ENCODE measurements at regions not wholly inside any gene's neighbourhood (a gene's known extent, or its start where the extent isn't known, plus 50 kb on each side); places are given as distances from the start of the nearest gene placed in this dataset.
"Not testable (repeated sequence)": the region's sequence is repeated elsewhere in the genome, so short reads cannot be mapped to it uniquely, and the experiment has no call there.

DNA sequence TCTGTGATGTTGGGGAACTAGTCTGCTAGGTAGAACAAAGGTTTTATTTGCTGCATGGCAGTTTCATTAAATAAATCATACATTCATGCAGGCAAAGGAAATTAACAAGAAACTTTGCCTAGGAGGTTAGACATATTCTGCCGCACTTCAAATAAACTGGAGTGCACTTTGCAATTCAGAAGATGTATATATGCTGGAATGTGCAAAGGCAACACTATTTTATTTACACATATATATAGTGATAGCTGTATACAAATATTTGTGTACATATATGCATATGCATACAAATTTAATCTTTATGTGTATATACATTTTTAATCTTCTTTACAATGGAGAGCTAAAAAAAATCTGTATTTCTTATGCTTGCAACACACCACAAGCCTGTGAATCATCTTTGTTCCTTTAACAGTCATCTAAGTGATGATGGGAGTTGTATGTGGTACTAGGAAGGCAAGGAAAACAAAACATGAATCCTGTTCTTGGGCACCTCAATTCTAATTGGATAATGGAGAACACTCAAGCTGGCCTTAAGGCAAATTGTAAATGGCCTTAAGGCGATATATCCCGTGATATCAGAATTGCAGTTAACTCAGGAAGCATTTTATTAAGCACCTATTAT, 605.8 kb upstream of the CAMK1G start:
- no peak for DNase-seq

DNA sequence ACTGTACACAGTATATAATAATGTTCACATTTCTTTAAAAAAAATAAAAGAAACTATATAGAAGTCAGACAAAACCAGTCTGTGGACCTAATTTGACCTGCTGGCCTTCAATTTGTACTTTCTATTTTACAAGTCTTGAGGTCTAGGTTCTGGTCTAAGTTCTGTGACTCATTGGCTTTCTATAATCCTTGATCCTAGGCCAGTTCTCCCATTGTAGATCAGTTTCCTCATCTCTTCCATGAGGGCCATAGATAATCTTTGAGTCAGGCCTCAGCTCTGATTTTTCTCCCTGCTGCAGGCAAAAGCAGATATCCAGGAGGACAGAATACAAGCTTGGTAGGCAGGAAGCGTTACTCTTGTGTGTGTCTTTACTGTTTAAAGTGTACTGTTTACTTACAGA, 603.7 kb upstream of the CAMK1G start:
- DNase-seq, result no peak

DNA sequence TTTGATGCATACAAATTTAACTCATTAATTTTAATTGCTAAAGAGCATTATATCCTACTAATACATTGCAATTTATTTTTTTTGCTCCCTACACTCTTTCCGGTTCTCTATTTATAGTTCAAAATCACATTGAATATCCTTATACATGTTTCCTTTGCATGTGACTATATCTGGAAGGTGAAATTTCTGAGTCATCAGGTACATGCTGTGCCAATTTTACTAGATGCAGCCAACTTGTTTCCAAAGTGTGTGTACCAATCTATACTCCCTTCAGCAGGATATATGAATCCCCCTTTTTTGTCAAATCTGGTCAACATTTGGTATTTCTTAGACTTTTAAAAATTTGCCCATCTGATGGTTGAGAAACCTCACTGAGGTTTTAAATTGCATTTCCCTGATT, 602.9 kb upstream of the CAMK1G start:
- DNase-seq, result no peak

- no peak for DNase-seq
Measured at GRCh38 chr1:208985231-208985630, 598.3 kb upstream of the CAMK1G start.

DNA sequence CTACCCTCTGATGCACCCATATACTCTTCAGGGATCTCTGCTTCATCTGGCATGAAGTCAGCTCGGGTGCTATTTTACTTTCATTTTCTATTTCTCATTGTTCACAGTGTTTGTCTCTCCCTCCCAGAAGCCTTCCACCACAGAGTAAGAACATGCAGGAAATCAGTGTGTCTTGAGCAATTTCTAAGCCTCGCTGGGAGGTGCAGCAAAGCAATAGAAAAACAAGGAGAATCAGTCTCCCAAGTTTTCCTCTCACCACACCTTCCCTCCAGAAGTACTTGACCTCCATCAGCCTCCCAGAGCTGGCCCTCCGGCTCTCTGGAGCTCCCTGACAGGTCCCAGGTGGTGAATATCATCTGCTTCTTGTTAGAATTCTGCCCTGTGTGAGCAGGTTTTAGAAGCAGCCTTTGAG, 594.7 kb upstream of the CAMK1G start:
- DNase-seq, result no peak

GRCh38 chr1:208990456-208990855, 593.1 kb upstream of the CAMK1G start:
- no peak for DNase-seq

GRCh38 chr1:208997053-208997452, 586.5 kb upstream of the CAMK1G start:
- DNase-seq, result not testable (repeated sequence)

- no peak for DNase-seq
Measured at GRCh38 chr1:208997726-208998312, 585.7 kb upstream of the CAMK1G start.

- DNase-seq, result no peak
Measured at GRCh38 chr1:209008586-209008985, 574.9 kb upstream of the CAMK1G start.

DNA sequence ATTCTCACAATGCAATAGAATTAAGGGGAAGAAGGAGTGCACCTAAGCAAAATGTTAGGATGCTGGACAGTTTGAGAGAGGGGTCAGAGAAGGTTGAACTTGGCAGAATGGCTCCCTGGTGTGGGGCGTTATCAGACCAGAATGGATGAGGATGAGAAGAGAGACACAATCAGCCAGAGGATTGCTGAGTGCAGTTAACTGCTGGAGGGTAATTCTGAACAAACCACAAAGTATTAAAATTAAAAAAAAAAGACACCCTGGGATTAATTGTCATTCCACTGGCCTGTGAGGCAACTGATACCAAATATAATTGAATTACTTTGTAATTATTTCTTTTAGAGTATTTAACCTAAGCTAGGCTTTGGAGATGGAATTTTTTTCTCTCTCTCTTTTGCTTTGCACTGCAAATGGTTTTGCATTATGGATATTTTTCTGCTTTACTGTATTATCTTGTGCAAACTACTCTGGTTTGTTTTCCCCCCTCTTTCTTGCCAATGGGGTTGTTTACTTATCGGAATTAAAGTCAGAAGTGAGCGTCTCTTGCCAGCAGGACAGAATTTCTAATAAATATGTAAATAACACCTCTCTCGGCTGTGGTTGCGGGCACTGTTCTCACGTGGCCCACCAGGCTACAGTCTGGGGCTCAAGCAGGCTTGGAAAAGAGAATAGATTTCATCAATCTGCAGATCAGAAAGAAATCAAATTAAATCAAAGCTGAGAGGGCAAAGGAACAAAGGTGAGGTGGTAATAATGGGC, 572.9 kb upstream of the CAMK1G start:
- DNase-seq, result no peak

DNA sequence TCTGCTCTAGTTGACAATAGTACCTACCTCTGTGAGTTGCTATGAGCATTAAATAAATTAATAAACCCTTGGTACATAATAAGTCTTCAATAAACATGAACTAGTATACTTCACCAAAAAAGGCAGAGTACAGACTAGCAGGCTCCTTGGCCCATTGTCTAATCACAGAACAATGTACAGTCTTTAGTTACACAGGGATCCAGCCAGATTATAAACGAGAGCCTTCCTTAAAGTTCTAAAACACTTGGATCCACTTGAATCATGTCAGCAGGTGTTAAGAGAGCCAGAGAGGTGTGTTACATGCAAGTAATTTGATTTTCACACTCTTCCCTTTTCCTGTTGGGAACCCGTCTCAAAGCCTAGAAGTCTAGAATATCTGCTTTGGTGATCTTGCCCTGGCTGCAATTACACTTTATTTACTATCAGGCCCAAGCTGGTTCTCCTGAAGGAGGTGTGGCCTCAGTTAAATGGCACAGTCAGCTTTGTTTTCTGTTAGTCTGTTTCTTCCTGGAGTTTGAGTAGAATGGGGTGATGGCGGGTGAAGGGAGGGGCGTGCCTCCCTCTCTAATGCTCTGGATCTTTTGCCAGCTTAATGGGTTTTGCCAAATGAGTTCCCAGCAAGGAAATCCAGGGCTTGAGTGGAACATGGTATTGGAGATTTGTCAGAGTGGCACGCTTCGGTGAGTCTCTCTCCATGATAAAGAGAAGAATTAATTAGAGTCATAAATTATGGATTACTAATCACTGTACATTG, 570.9 kb upstream of the CAMK1G start:
- no peak for DNase-seq

- no peak for DNase-seq
Measured at GRCh38 chr1:209015092-209015491, 568.4 kb upstream of the CAMK1G start.

DNA sequence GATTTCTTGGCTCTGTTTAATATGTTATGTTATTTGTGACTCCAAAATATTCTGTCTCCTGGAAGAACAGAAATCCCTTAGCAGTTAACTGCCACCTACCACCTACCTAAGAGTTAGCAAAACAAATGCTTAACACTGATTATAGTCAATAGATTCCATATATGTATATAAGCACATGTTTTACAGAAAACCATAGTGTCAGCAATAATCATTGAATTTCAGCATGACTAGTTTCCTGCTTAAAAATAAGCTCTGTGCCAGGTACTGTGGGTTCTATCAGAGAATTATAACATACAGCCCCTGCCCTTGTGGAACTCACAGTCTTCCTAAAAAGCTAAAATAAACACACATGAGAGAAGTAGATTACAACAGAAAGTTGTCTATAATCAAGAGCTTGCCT, 561.9 kb upstream of the CAMK1G start:
- DNase-seq, result no peak

DNA sequence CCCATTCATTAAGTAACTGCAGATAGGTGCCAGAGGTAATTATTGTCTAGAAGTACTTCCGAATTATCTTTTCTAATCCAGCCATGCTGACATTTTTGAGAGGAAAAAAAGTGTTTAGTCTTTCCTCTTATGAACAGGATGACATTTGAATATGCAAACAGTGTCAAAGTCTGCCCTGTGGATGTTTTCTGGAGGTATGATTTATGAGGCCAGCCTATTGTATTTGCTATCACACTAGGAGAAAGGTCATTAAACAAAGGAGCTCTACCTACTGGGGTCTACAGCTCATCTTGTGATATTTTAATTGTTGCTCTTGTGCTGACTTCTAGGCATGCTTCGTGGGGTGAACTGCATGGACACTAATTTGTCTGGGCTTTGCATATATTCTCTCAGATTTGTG, 559.7 kb upstream of the CAMK1G start:
- DNase-seq, result no peak

GRCh38 chr1:209029737-209030136, 553.8 kb upstream of the CAMK1G start:
- DNase-seq, result no peak

GRCh38 chr1:209030454-209031167, 552.9 kb upstream of the CAMK1G start:
- DNase-seq, result no peak

DNA sequence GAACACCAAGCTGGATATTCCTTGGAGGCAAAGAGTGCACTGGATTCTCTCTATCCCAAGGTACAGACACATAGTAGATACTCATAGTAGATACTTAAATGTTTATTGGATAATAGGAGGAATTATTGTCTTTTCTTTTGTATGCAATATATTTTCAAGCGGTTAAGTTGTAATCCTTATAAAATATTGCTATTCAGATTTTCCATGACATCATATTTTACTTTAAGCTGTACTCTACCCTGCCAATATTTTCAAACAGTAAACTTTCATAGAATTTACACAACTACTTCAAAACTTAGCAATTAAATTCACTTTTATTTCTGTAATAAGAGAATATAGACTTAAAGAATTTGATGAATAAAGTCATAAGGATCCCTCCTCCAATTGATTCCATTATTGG, 546.5 kb upstream of the CAMK1G start:
- no peak for DNase-seq

- DNase-seq, result no peak
Measured at GRCh38 chr1:209038316-209038715, 545.2 kb upstream of the CAMK1G start.

DNA sequence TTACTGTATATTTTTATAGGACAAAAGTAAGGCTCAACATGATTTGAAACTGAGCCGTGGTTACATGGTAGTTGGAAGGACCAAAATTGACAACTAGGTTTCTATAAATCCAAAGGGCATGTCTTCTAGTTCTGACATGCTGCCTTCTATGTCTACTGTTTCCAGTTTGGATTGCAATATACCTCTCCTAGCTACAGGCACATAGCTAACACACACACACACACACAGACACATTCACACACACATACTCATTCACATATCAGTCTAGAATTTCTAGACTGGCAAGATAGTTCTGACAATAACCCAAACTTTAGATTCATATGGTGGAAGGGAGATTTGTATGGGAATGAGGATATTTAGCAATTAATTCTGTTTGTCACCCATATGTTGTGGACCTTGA, 544.8 kb upstream of the CAMK1G start:
- no peak for DNase-seq

- no peak for DNase-seq
Measured at GRCh38 chr1:209040351-209040750, 543.2 kb upstream of the CAMK1G start.

DNA sequence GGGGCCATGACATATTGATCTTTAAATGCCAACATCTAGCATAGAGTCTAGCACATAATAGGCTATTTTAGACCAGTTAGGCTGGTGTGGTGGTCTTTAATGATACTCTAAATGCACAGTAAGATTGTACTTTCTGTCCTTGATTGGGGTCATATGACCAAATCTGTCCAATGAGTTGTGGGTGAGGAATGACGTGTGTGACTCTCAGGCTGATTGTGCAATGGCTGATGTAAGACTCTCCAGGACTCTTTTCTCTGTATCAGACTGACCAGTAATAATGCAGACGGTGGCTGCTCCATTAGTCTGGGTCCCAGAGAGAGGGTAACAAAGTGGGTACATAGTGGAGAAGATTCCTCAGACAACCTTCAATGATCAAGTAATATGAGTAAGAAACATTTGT, 541.6 kb upstream of the CAMK1G start:
- DNase-seq, result no peak

GRCh38 chr1:209042413-209042812, 541.1 kb upstream of the CAMK1G start:
- DNase-seq, result no peak

Measured in activated CD4-positive, alpha-beta T cell treated with anti-CD3 and anti-CD28 coated beads, Interleukin-2, amount 50 U/mL, for 4 hours (primary cell).